NB4 (cell line): ENCODE measurements at regions not wholly inside any gene's neighbourhood (a gene's known extent, or its start where the extent isn't known, plus 50 kb on each side); places are given as distances from the start of the nearest gene placed in this dataset.

Experiments
- CTCF ChIP-seq: IDR thresholded peaks from one replicate; pipeline ENCODE4 v1.5.1; 2012; ENCODE audit warnings: low read depth, low read length
- MAX ChIP-seq: IDR thresholded peaks from 2 replicates; pipeline ENCODE4 v1.6.1; 2011; ENCODE audit warnings: low read depth, low read length
- MYC ChIP-seq: IDR thresholded peaks from 2 replicates; pipeline ENCODE4 v1.6.1; 2011; ENCODE audit warnings: low read depth, low read length
- POLR2A ChIP-seq: IDR thresholded peaks from 2 replicates; pipeline ENCODE4 v1.6.1; 2011; ENCODE audit warnings: mild to moderate bottlenecking; ENCODE audit not compliant: insufficient read length; ENCODE audit errors: extremely low read depth

GRCh38 chr12:106006940-106007339, 131.8 kb downstream of the NUAK1 start:
- TF ChIP-seq CTCF (no peak), POLR2A (no peak), MYC (no peak), MAX (no peak)
